ENCODE measurements at regions not wholly inside any gene's neighbourhood (a gene's known extent, or its start where the extent isn't known, plus 50 kb on each side); places are given as distances from the start of the nearest gene placed in this dataset.
"Not testable (repeated sequence)": the region's sequence is repeated elsewhere in the genome, so short reads cannot be mapped to it uniquely, and the experiment has no call there.

GRCh38 chr4:151489462-151490203, 80.7 kb downstream of the FHIP1A start (continued):
- TF ChIP-seq MXI1 (IDR thresholded peaks at IDR 0.05; ENCODE audit: borderline replicate concordance, low read depth, low read length) (no peak), ZNF383 (CRISPR knock-in tag; IDR thresholded peaks at IDR 0.05; ENCODE audit: borderline replicate concordance) (no peak), ZMYM3 (CRISPR knock-in tag; IDR thresholded peaks at IDR 0.05) (no peak)
- TF ChIP-seq, protein P1, sequence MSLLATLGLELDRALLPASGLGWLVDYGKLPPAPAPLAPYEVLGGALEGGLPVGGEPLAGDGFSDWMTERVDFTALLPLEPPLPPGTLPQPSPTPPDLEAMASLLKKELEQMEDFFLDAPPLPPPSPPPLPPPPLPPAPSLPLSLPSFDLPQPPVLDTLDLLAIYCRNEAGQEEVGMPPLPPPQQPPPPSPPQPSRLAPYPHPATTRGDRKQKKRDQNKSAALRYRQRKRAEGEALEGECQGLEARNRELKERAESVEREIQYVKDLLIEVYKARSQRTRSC (CRISPR knock-in tag; IDR thresholded peaks at IDR 0.05; ENCODE audit: low read depth): no peak

DNA sequence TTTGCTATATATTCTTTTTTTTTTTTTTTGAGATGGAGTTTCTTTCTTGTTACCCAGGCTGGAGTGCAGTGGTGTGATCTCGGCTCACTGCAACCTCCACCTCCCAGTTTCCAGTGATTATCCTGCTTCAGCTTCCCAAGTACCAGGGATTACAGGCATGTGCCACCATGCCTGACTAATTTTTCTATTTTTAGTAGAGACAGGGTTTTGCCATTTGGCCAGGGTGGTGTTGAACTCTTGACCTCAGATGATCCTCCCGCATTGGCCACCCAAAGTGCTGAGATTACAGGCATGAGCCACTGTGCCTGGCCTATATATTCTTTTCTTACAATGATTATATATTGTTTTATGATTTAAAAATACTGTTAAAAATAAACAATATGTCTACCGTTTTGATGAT, 86.6 kb downstream of the FHIP1A start:
- CTCF ChIA-PET (ENCODE audit: low intra/inter-chr PET ratio, low total read pairs); H3K9ac ChIP-seq (ENCODE audit: insufficient read depth, low read depth, low read length); H3K4me1 ChIP-seq (ENCODE audit: insufficient read depth, low read length); DNase-seq (ENCODE audit: low spot score); ATAC-seq; intact Hi-C loops (cut with micrococcal nuclease; ENCODE audit: unreplicated experiment); FAIRE-seq; H4K20me1 ChIP-seq (ENCODE audit: insufficient read depth, low read length); POLR2A ChIA-PET; H3K4me2 ChIP-seq (ENCODE audit: low read depth, low read length); H3K9me3 ChIP-seq (ENCODE audit: low read length); H3K27me3 ChIP-seq (ENCODE audit: control insufficient read depth in 1 of 2, insufficient read depth in 2 of 2, low read length in 2 of 2); in situ Hi-C loops (cut with HindIII; ENCODE audit: extremely low pct_ligation_motif_present, low pct_unique_long_range_greater_than_20kb); H3K4me3 ChIP-seq (replicated peaks in 1 of 3; ENCODE audit: insufficient read depth in 1 of 3, low read depth in 2 of 3, low read length in 3 of 3); BruUV-seq (replicated peaks); H3K36me3 ChIP-seq (replicated peaks in 1 of 2; ENCODE audit: control insufficient read depth in 1 of 2, insufficient read depth in 2 of 2, low read length in 2 of 2); H2AFZ ChIP-seq (ENCODE audit: low read length); H3K27ac ChIP-seq (ENCODE audit: extremely low read length, insufficient read depth, low read length); H3K79me2 ChIP-seq (ENCODE audit: insufficient read depth, low read length): not testable (repeated sequence)
- 77% methylated on average over 3 of the region's 3 CpGs for WGBS (ENCODE audit: low lambda C conversion rate)

DNA sequence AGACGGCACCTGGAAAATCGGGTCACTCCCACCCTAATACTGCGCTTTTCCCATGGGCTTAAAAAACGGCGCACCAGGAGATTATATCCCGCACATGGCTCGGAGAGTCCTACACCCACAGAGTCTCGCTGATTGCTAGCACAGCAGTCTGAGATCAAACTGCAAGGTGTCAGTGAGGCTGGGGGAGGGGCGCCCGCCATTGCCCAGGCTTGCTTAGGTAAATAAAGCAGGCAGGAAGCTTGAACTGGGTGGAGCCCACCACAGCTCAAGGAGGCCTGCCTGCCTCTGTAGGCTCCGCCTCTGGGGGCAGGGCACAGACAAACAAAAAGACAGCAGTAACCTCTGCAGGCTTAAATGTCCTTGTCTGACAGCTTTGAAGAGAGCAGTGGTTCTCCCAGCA, 102.6 kb downstream of the FHIP1A start:
- not testable (repeated sequence) for BruUV-seq (replicated peaks); H3K4me1 ChIP-seq (ENCODE audit: insufficient read depth, low read length); H3K79me2 ChIP-seq (ENCODE audit: insufficient read depth, low read length)
- TF ChIP-seq ZNF687 (CRISPR knock-in tag; IDR thresholded peaks at IDR 0.05): peak; percentile 32; the same call in 1 of the 2 replicates
- peak; percentile 41; the same call in 1 of the 2 replicates for TF ChIP-seq POGZ (CRISPR knock-in tag; IDR thresholded peaks at IDR 0.05)
- TF ChIP-seq ZNF281 (CRISPR knock-in tag; IDR thresholded peaks at IDR 0.05; ENCODE audit: borderline replicate concordance): peak; percentile 96

More for the DNA sequence above, 102.6 kb downstream of the FHIP1A start:
- H3K27ac ChIP-seq (ENCODE audit: extremely low read length, insufficient read depth, low read length); H3K9ac ChIP-seq (ENCODE audit: insufficient read depth, low read depth, low read length); H3K4me3 ChIP-seq (replicated peaks in 1 of 3; ENCODE audit: insufficient read depth in 1 of 3, low read depth in 2 of 3, low read length in 3 of 3); H3K4me2 ChIP-seq (ENCODE audit: low read depth, low read length); H3K36me3 ChIP-seq (replicated peaks in 1 of 2; ENCODE audit: control insufficient read depth in 1 of 2, insufficient read depth in 2 of 2, low read length in 2 of 2); H4K20me1 ChIP-seq (ENCODE audit: insufficient read depth, low read length); CTCF ChIA-PET (ENCODE audit: low intra/inter-chr PET ratio, low total read pairs); H3K9me3 ChIP-seq (ENCODE audit: low read length); H2AFZ ChIP-seq (ENCODE audit: low read length); FAIRE-seq; ATAC-seq; POLR2A ChIA-PET; in situ Hi-C loops (cut with HindIII; ENCODE audit: extremely low pct_ligation_motif_present, low pct_unique_long_range_greater_than_20kb); intact Hi-C loops (cut with micrococcal nuclease; ENCODE audit: unreplicated experiment); H3K27me3 ChIP-seq (ENCODE audit: control insufficient read depth in 1 of 2, insufficient read depth in 2 of 2, low read length in 2 of 2): not testable (repeated sequence)
- peak; percentile 25 for DNase-seq (ENCODE audit: low spot score)
- WGBS (ENCODE audit: low lambda C conversion rate): 93% methylated on average over 2 of the region's 11 CpGs
